Cardiac fibroblast (primary cell): ENCODE measurements at regions not wholly inside any gene's neighbourhood (a gene's known extent, or its start where the extent isn't known, plus 50 kb on each side); places are given as distances from the start of the nearest gene placed in this dataset.
A peak's percentile ranks its signal among the peaks of the same experiment; 100 is the strongest.

Experiments used
- DNase-seq, 2 donors: peaks; one replicate each; pipeline versions ENCODE4 v3.0.0 to v3.0.0-alpha.2; 2010; ENCODE audit warnings: low read depth in 2 of 2
- H3K4me3 ChIP-seq, 2 donors: replicated peaks in 1 of 2; 1 replicate in 1 of 2; 2 replicates in 1 of 2; pipeline ENCODE4 v1.5.1; 2011; ENCODE audit warnings: low read depth in 2 of 2, low read length in 2 of 2, mild to moderate bottlenecking in 2 of 2, moderate library complexity in 1 of 2
- TF ChIP-seq, protein P1 (sequence below): IDR thresholded peaks from one replicate; pipeline ENCODE4 v1.5.1; 2011; ENCODE audit warnings: low read depth, mild to moderate bottlenecking, low read length, inconsistent platforms

DNA sequence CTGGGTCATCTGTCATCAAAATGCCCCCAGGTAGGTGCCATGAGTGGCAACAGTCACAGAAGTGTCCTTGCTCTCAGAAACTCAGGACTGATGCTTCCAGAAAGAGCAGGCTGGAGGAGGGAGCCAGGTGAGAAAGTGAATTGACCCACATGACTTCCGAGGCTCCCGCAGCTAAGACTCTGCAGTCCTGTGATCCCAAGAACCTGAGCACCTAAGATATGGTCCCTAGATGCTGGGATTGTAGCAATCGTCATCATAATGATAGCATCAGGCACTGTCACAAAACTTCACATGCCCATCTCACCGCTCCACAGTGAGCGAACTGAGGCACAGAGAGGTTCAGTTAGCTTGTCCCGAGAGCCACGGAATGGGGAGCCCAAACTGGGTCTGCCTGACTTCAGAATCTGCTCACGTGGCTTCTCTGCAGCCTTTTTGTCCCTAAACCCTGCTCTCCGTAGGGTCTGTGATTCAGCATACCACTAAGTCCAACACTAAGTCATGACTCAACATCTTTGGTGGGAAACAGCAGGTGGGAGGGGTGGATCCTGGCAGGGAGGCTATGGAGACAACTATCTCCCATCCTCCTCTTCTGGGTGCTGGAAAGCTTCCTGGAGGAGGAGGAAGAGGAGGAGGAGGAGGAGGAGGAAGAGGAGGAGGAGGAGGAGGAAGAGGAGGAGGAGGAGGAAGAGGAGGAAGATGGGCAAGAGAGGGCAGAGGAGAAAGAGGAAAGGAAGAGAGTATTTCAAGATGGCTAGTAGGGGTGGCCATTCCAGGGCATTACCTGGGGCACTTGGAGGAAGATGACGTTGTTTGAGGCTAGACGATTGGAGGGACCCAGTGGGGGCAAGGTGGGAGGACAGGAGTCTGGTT is 55.5 kb upstream of the DLX4 start:
- TF ChIP-seq, protein P1, sequence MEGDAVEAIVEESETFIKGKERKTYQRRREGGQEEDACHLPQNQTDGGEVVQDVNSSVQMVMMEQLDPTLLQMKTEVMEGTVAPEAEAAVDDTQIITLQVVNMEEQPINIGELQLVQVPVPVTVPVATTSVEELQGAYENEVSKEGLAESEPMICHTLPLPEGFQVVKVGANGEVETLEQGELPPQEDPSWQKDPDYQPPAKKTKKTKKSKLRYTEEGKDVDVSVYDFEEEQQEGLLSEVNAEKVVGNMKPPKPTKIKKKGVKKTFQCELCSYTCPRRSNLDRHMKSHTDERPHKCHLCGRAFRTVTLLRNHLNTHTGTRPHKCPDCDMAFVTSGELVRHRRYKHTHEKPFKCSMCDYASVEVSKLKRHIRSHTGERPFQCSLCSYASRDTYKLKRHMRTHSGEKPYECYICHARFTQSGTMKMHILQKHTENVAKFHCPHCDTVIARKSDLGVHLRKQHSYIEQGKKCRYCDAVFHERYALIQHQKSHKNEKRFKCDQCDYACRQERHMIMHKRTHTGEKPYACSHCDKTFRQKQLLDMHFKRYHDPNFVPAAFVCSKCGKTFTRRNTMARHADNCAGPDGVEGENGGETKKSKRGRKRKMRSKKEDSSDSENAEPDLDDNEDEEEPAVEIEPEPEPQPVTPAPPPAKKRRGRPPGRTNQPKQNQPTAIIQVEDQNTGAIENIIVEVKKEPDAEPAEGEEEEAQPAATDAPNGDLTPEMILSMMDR: no peak
- no peak overlapping the region for H3K4me3 ChIP-seq
- peak; percentile 7 to 57 for DNase-seq

DNA sequence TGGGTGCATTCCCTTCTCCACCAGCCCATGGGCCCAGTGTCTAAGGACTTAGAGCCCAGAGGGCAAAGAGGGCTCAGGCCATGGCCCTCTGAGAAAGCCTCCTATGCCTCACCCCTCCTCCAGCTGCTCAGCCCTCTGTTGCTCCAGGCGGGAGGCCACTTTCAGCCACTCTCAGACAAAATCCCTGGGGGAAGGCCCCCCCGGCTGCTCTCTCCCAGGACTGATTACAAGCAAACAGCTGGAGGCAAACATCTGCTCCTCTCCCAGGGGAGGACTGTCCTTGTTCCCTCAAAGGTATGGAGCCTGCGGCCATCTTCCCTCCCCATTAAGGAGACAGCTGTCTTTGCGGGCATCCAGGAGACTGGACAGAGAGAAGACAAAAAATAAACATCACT is 54.9 kb upstream of the DLX4 start:
- no peak overlapping the region for H3K4me3 ChIP-seq
- no peak for DNase-seq
- TF ChIP-seq, protein P1: no peak

DNA sequence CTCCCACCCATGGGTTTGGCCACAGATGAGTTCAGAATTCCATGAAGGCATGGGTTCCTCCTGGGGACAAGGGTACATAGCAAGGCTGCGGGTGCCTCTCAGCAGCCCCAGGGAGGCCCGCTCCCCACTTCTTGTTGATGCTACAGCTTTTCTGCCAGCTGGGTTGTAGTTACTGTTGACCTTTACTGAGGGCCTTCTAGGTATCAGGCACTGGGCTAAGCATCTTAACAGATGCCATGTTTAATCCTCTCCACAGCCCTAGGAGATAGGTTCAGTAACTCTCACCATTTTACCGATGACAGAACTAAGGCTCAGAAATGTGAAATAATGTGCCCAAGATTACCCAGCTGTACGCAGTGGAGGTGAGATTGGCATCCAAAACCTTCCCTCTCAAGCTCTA is 54.3 kb upstream of the DLX4 start:
- H3K4me3 ChIP-seq: no peak overlapping the region
- TF ChIP-seq, protein P1: no peak
- DNase-seq: no peak

DNA sequence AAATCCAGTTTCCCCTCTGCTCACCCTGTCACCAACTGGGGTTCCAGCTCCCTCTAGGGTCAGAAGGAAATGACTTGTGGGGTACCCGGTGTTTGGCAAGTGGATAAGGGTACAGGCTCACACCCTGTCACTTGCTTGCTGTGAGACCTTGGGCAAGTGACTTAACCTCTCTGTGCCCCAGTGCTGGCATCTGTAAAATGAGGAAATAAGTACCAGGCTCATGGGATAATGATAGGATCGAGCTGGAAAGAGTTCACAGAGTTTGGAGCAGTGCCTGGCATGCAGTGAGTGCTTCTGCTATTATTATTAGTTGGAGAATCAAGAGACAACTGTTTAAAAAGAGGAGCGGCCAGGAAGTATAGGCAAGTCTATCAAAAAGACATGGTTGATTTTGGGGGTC is 53.7 kb upstream of the DLX4 start:
- TF ChIP-seq, protein P1: no peak
- DNase-seq: no peak
- H3K4me3 ChIP-seq: no peak overlapping the region

DNA sequence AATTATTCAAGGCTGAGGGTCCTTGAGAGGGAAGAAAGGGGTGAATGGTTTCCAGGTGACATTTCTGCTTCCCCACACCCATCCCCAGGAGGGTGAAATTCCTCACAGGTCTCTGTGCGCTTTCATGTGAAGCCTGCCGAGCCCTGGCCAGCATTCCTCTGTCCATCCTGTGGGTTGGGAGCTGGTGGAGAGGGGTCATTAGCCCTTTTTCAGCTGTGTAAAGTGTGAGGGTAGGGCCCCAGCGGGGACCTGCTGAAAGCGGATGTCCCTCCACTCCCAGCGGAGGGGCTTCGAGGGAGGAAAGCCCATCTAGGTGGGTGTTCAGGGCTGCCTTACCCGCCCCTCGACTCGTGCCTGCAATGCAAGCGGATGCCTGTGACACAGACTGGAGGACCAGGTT is 53.3 kb upstream of the DLX4 start:
- no peak for DNase-seq
- H3K4me3 ChIP-seq: no peak overlapping the region
- TF ChIP-seq, protein P1: no peak

DNA sequence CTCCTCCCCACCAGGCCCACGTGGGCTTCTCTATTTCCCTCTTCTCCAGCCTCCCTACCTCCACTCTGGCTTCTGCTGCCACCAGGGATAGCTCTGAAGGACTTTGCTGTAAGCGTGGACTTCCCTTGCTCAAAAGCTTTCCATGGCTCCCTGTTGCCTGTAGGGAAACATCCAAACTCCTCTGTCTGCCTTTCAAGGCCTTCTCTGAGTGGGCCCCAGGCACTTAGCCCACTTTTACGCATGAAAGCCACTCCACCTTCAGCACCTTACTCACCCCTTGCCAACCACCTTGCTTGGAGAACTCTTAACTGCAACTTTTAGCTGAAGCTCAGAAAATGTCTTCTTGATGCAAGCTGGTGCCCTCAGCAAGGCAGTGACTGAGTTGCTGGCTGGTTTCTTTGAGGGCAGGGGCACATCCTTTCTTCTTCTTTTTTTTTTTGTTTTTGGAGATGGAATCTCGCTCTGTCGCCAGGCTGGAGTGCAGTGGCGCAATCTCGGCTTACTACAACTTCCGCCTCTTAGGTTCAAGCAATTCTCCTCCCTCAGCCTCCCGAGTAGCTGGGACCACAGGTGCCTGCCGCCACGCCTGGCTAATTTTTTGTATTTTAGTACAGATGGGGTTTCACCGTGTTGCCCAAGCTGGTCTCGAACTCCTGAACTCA is 52.0 kb upstream of the DLX4 start:
- no peak overlapping the region for H3K4me3 ChIP-seq
- TF ChIP-seq, protein P1: no peak
- no peak for DNase-seq
